NCI-H2171 (cell line): ENCODE measurements at regions not wholly inside any gene's neighbourhood (a gene's known extent, or its start where the extent isn't known, plus 50 kb on each side); places are given as distances from the start of the nearest gene placed in this dataset.
"Not testable (repeated sequence)": the region's sequence is repeated elsewhere in the genome, so short reads cannot be mapped to it uniquely, and the experiment has no call there.

Experiments used
- DNase-seq: peaks from one replicate; lab custom pipeline; 2025; lab: John Stamatoyannopoulos, UW

- DNase-seq = no peak
Measured at GRCh38 chr3:64806668-64807605, 119.1 kb upstream of the ADAMTS9 start.

GRCh38 chr3:64805978-64806377, 118.2 kb upstream of the ADAMTS9 start:
- DNase-seq = no peak

GRCh38 chr3:64805248-64805647, 117.4 kb upstream of the ADAMTS9 start:
- no peak for DNase-seq

- DNase-seq = no peak
Measured at GRCh38 chr3:64803469-64803868, 115.7 kb upstream of the ADAMTS9 start.

- DNase-seq = no peak
Measured at GRCh38 chr3:64802460-64802859, 114.7 kb upstream of the ADAMTS9 start.

- no peak for DNase-seq
Measured at GRCh38 chr3:64801856-64802255, 114.1 kb upstream of the ADAMTS9 start.

- no peak for DNase-seq
Measured at GRCh38 chr3:64799606-64800005, 111.8 kb upstream of the ADAMTS9 start.

- DNase-seq = no peak
Measured at GRCh38 chr3:64798316-64798715, 110.5 kb upstream of the ADAMTS9 start.

GRCh38 chr3:64796607-64797399, 109.0 kb upstream of the ADAMTS9 start:
- DNase-seq = no peak

GRCh38 chr3:64792445-64792844, 104.6 kb upstream of the ADAMTS9 start:
- no peak for DNase-seq

GRCh38 chr3:64789111-64789510, 101.3 kb upstream of the ADAMTS9 start:
- DNase-seq = no peak

GRCh38 chr3:64783200-64783599, 95.4 kb upstream of the ADAMTS9 start:
- no peak for DNase-seq

GRCh38 chr3:64780923-64781322, 93.1 kb upstream of the ADAMTS9 start:
- not testable (repeated sequence) for DNase-seq

GRCh38 chr3:64773137-64773536, 85.3 kb upstream of the ADAMTS9 start:
- no peak for DNase-seq

- no peak for DNase-seq
Measured at GRCh38 chr3:64766440-64766839, 78.6 kb upstream of the ADAMTS9 start.

GRCh38 chr3:64765947-64766346, 78.1 kb upstream of the ADAMTS9 start:
- no peak for DNase-seq

- no peak for DNase-seq
Measured at GRCh38 chr3:64764386-64764929, 76.7 kb upstream of the ADAMTS9 start.

GRCh38 chr3:64763980-64764379, 76.2 kb upstream of the ADAMTS9 start:
- DNase-seq = no peak

GRCh38 chr3:64761729-64762128, 73.9 kb upstream of the ADAMTS9 start:
- no peak for DNase-seq

- no peak for DNase-seq
Measured at GRCh38 chr3:64760258-64760657, 72.5 kb upstream of the ADAMTS9 start.

- no peak for DNase-seq
Measured at GRCh38 chr3:64759811-64760210, 72.0 kb upstream of the ADAMTS9 start.

GRCh38 chr3:64756398-64756986, 68.7 kb upstream of the ADAMTS9 start:
- DNase-seq = no peak
